GM19328 (cell line): ENCODE measurements at regions not wholly inside any gene's neighbourhood (a gene's known extent, or its start where the extent isn't known, plus 50 kb on each side); places are given as distances from the start of the nearest gene placed in this dataset.

Source experiments
- ATAC-seq: cut with Tn5 transposase; IDR thresholded peaks from one replicate; pipeline ENCODE4 v1.9.1; 2021; ENCODE audit warnings: mild to moderate bottlenecking, moderate library complexity; ENCODE audit not compliant: unreplicated experiment

GRCh38 chr4:151952137-151952536 lies 191.3 kb upstream of the GATB start:
- no peak for ATAC-seq

- no peak for ATAC-seq
These were observed 190.9 kb upstream of the GATB start for GRCh38 chr4:151951671-151952050.

GRCh38 chr4:151950993-151951670 lies 190.3 kb upstream of the GATB start:
- no peak for ATAC-seq

GRCh38 chr4:151948351-151949016 lies 187.7 kb upstream of the GATB start:
- no peak for ATAC-seq

GRCh38 chr4:151946718-151947117 lies 185.9 kb upstream of the GATB start:
- ATAC-seq = no peak

- no peak for ATAC-seq
These were observed 182.2 kb upstream of the GATB start for GRCh38 chr4:151942971-151943370.

GRCh38 chr4:151940926-151941617 lies 180.3 kb upstream of the GATB start:
- no peak for ATAC-seq

- no peak for ATAC-seq
These were observed 179.5 kb upstream of the GATB start for GRCh38 chr4:151940291-151940690.

GRCh38 chr4:151939670-151940069 lies 178.9 kb upstream of the GATB start:
- ATAC-seq = no peak

GRCh38 chr4:151935411-151935810 lies 174.6 kb upstream of the GATB start:
- no peak for ATAC-seq

GRCh38 chr4:151934766-151935165 lies 174.0 kb upstream of the GATB start:
- no peak for ATAC-seq

GRCh38 chr4:151933122-151933827 lies 172.5 kb upstream of the GATB start:
- no peak for ATAC-seq

- ATAC-seq = no peak
These were observed 170.8 kb upstream of the GATB start for GRCh38 chr4:151931563-151931962.

- ATAC-seq = no peak
These were observed 169.6 kb upstream of the GATB start for GRCh38 chr4:151930372-151930771.

GRCh38 chr4:151928112-151928511 lies 167.3 kb upstream of the GATB start:
- no peak for ATAC-seq

- no peak for ATAC-seq
These were observed 162.0 kb upstream of the GATB start for GRCh38 chr4:151922811-151923210.

GRCh38 chr4:151922306-151922705 lies 161.5 kb upstream of the GATB start:
- no peak for ATAC-seq

GRCh38 chr4:151921811-151922210 lies 161.0 kb upstream of the GATB start:
- ATAC-seq = no peak

- no peak for ATAC-seq
These were observed 160.6 kb upstream of the GATB start for GRCh38 chr4:151921386-151921785.

- no peak for ATAC-seq
These were observed 156.4 kb upstream of the GATB start for GRCh38 chr4:151917145-151917734.

- no peak for ATAC-seq
These were observed 151.8 kb upstream of the GATB start for GRCh38 chr4:151912632-151913031.
